ENCODE measurements at regions not wholly inside any gene's neighbourhood (a gene's known extent, or its start where the extent isn't known, plus 50 kb on each side); places are given as distances from the start of the nearest gene placed in this dataset.
"Not testable (repeated sequence)": the region's sequence is repeated elsewhere in the genome, so short reads cannot be mapped to it uniquely, and the experiment has no call there.

DNA sequence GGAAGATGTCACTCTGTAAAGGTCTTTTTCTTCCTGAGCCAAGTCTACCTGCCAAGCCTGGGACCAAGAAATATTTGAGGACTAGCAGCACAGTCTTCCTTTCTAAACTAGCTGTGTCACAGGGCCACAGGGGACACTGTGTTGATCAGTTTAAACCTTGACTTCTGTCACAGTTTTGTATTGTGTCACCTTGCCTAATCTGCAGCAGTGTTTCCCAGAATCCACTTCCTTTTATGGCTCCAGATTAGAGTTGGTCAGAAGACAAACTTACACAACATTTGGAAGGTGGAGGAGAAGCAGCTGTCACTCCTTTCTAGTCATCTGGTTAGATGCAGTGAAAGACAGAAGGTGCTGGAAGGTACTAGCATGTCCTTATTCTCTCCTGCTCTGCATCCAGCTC, 143.1 kb upstream of the BCOR start:
- no peak overlapping the region for H3K4me3 ChIP-seq (ENCODE audit: insufficient read depth, low read depth, low read length)
- H3K9me3 ChIP-seq (ENCODE audit: control insufficient read depth, low read length) = no peaks in the 10 kb centered on the region

DNA sequence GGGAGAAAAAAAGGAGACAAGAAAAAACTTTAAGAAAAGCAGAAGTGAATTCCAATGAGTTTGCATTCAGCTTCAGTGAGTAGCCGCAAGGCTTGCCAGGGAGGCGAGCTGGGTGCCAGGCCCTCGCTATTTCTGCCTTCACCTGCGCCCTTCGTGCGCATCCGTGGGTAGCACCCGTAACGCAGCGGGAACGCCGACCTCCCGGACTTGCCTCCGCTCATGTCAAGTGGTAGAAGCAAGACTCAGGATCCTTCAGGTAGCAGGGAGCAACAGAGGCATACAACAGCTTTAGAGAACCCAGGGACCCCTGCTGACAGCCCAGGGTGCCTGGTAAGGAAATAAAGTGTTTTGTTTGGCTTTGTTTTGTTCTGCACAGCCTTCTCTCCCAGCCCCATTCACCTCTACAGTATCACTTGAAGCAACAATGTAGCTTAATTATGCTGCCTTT, 140.0 kb upstream of the BCOR start:
- Histone ChIP-seq H3K27ac (ENCODE audit: insufficient read depth, low read depth, low read length, poor library complexity, severe bottlenecking) (no peak overlapping the region), H3K9me3 (ENCODE audit: control insufficient read depth, low read length) (no peaks in the 10 kb centered on the region), H3K36me3 (ENCODE audit: control insufficient read depth, insufficient read depth, low read length) (no peaks in the 10 kb centered on the region), H3K27me3 (ENCODE audit: control insufficient read depth, insufficient read depth, low read length, poor library complexity, severe bottlenecking) (no peaks in the 10 kb centered on the region), H3K4me3 (ENCODE audit: insufficient read depth, low read depth, low read length) (no peak overlapping the region), H3K4me1 (ENCODE audit: control insufficient read depth, insufficient read depth, low read length) (no peaks in the 10 kb centered on the region)
- 34 to 42% methylated on average over 14 of the region's 14 CpGs for WGBS, 2 experiments

More for the DNA sequence above, 143.1 kb upstream of the BCOR start:
- Histone ChIP-seq H3K36me3 (ENCODE audit: control insufficient read depth, insufficient read depth, low read length) (no peaks in the 10 kb centered on the region), H3K4me1 (ENCODE audit: control insufficient read depth, insufficient read depth, low read length) (peaks cover 5% of the 10 kb centered on the region), H3K27me3 (ENCODE audit: control insufficient read depth, insufficient read depth, low read length, poor library complexity, severe bottlenecking) (no peaks in the 10 kb centered on the region), H3K27ac (ENCODE audit: insufficient read depth, low read depth, low read length, poor library complexity, severe bottlenecking) (no peak overlapping the region)

DNA sequence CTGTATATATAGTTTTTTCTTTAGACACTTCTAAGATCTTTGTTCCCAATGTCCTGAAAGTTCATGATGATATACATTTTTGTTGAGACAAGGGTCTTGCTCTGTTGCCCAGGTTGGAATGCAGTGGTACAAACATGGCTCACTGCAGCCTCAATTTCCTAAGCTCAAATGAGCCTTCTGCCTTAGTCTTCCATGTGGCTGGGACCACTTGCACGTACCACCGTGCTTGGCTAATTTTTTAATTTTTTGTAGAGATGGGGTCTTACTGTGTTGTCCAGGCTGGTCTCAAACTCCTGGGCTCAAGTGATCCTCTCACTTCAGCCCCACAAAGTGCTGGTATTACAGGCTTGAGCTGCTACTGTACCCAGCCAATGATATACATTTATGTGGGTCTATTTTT, 132.9 kb upstream of the BCOR start:
- 85 to 100% methylated on average over 2 of the region's 2 CpGs for WGBS, 2 experiments
- Histone ChIP-seq H3K4me3 (ENCODE audit: insufficient read depth, low read depth, low read length) (no peak overlapping the region), H3K9me3 (ENCODE audit: control insufficient read depth, low read length) (no peaks in the 10 kb centered on the region), H3K4me1 (ENCODE audit: control insufficient read depth, insufficient read depth, low read length) (no peaks in the 10 kb centered on the region), H3K36me3 (ENCODE audit: control insufficient read depth, insufficient read depth, low read length) (no peaks in the 10 kb centered on the region), H3K27ac (ENCODE audit: insufficient read depth, low read depth, low read length, poor library complexity, severe bottlenecking) (no peak overlapping the region), H3K27me3 (ENCODE audit: control insufficient read depth, insufficient read depth, low read length, poor library complexity, severe bottlenecking) (no peaks in the 10 kb centered on the region)

DNA sequence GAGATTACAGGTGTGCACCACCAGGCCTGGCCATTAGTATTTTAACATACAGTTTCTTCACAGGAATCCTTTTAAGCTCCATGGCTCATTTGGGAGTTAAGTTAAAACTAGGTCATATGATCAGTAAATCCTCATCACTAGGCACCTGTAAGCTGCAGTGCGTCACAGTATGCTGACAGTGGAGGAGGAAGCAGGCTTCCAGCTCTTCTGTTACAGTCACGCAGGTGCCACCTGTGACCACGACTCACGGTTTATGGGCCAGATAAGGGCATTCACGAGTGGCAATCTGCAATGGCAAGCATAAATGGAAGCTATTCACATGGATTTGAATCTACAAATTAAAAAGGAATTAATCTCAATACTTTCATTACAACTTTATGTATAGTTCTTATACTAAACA, 129.4 kb upstream of the BCOR start:
- H3K27me3 ChIP-seq (ENCODE audit: control insufficient read depth, insufficient read depth, low read length, poor library complexity, severe bottlenecking) = no peaks in the 10 kb centered on the region
- H3K4me3 ChIP-seq (ENCODE audit: insufficient read depth, low read depth, low read length) = no peak overlapping the region
- 85 to 91% methylated on average over 5 of the region's 5 CpGs for WGBS, 2 experiments
- H3K27ac ChIP-seq (ENCODE audit: insufficient read depth, low read depth, low read length, poor library complexity, severe bottlenecking) = no peak overlapping the region
- no peaks in the 10 kb centered on the region for H3K36me3 ChIP-seq (ENCODE audit: control insufficient read depth, insufficient read depth, low read length)
- H3K4me1 ChIP-seq (ENCODE audit: control insufficient read depth, insufficient read depth, low read length) = no peaks in the 10 kb centered on the region
- no peaks in the 10 kb centered on the region for H3K9me3 ChIP-seq (ENCODE audit: control insufficient read depth, low read length)

DNA sequence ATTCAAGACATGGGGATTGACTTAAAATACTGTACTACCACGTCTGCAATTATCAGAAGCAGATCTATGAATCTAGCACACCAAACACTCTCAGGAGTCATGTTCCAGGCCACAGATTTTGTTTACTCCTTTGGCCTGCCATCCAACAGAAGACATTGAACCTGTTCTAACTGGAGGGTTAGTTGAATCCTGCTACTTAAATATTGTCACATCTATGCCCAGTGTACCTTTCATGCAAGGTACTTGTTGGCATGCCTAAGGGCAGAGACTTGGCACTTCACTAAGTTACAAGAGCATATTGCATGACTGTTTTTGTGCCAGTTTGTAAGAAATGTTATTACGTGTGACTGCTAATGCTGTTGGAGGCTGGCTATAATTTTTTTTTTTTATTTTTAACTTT, 126.9 kb upstream of the BCOR start:
- no peaks in the 10 kb centered on the region for H3K4me1 ChIP-seq (ENCODE audit: control insufficient read depth, insufficient read depth, low read length)
- 91 to 100% methylated on average over 1 of the region's 2 CpGs for WGBS, 2 experiments
- H3K27ac ChIP-seq (ENCODE audit: insufficient read depth, low read depth, low read length, poor library complexity, severe bottlenecking) = no peak overlapping the region
- H3K36me3 ChIP-seq (ENCODE audit: control insufficient read depth, insufficient read depth, low read length) = no peaks in the 10 kb centered on the region
- H3K27me3 ChIP-seq (ENCODE audit: control insufficient read depth, insufficient read depth, low read length, poor library complexity, severe bottlenecking) = no peaks in the 10 kb centered on the region
- no peak overlapping the region for H3K4me3 ChIP-seq (ENCODE audit: insufficient read depth, low read depth, low read length)
- H3K9me3 ChIP-seq (ENCODE audit: control insufficient read depth, low read length) = no peaks in the 10 kb centered on the region

DNA sequence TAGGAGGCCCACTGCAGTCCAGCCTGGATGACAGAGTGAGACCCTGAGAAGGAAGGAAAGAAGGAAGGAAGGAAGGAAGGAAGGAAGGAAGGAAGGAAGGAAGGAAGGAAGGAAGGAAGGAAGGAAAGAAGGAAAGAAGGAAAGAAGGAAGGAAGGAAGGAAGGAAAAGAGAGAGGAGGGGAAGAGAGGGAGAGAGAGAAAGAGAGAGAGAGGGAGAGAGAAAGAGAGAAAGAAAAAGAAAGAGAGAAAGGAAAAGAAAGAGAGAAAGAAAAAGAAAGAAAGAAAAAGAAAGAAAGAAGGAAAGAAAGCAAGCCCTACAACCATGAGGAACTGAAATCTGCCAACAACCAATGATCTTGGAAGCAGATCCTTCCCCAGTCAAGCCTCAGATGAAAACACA, 124.9 kb upstream of the BCOR start:
- H3K9me3 ChIP-seq (ENCODE audit: control insufficient read depth, low read length); H3K4me1 ChIP-seq (ENCODE audit: control insufficient read depth, insufficient read depth, low read length); H3K27me3 ChIP-seq (ENCODE audit: control insufficient read depth, insufficient read depth, low read length, poor library complexity, severe bottlenecking); H3K4me3 ChIP-seq (ENCODE audit: insufficient read depth, low read depth, low read length); H3K36me3 ChIP-seq (ENCODE audit: control insufficient read depth, insufficient read depth, low read length); H3K27ac ChIP-seq (ENCODE audit: insufficient read depth, low read depth, low read length, poor library complexity, severe bottlenecking): not testable (repeated sequence)

DNA sequence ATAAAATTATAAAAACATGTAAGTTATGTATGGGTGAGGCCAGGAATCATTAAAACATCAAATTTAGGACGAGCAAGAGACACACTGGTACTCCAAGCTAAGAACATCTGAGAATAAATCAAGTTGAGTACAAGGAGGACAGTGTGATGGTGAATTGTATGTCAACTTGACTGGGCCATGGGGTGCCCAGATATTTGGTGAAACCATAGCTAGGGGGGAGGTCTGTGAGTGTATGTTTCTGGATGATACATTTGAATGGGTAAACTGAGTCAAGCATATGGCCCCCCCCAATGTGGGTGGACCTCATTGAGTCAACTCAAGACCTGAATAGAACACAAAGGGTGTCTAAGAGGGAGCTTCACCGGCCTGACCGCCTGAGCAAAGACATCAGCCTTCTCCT, 115.3 kb upstream of the BCOR start:
- no peak overlapping the region for H3K4me3 ChIP-seq (ENCODE audit: insufficient read depth, low read depth, low read length)
- H3K36me3 ChIP-seq (ENCODE audit: control insufficient read depth, insufficient read depth, low read length) = no peaks in the 10 kb centered on the region
- H3K27me3 ChIP-seq (ENCODE audit: control insufficient read depth, insufficient read depth, low read length, poor library complexity, severe bottlenecking) = no peaks in the 10 kb centered on the region
- WGBS, 2 experiments = 94 to 95% methylated on average over 3 of the region's 3 CpGs
- H3K4me1 ChIP-seq (ENCODE audit: control insufficient read depth, insufficient read depth, low read length) = no peaks in the 10 kb centered on the region
- H3K27ac ChIP-seq (ENCODE audit: insufficient read depth, low read depth, low read length, poor library complexity, severe bottlenecking) = no peak overlapping the region
- no peaks in the 10 kb centered on the region for H3K9me3 ChIP-seq (ENCODE audit: control insufficient read depth, low read length)

DNA sequence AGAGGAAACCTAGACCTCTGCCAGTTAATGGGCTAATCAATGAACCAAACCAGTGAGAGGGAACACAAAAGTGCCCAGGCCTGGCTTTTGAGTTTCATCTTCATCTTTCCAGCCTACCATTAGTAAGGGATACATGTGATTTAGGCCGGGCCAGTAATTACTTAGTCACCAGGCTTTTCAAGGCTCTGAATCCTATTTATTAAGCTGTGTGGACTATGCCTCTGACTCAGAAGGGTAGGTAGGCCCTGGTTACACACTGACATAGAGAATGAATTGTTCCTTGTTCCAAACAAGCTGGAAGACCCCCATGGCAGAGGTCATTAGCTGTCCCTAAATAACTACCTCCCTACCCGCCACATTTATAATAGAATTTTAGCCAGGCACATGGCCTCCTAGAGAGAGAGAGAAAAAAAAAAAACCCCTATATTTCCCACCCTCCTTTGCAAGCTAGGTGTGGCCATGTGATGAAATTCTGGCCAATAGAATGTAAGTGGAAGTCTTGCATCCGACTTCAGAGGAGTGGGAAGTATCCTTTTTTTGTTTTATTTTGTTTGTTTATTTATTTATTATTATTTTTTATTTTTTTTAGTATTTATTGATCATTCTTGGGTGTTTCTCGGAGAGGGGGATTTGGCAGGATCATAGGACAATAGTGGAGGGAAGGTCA, 112.3 kb upstream of the BCOR start:
- Histone ChIP-seq H3K27me3 (ENCODE audit: control insufficient read depth, insufficient read depth, low read length, poor library complexity, severe bottlenecking) (no peaks in the 10 kb centered on the region), H3K9me3 (ENCODE audit: control insufficient read depth, low read length) (no peaks in the 10 kb centered on the region)
- 100% methylated on average over 2 of the region's 4 CpGs for WGBS, 2 experiments

DNA sequence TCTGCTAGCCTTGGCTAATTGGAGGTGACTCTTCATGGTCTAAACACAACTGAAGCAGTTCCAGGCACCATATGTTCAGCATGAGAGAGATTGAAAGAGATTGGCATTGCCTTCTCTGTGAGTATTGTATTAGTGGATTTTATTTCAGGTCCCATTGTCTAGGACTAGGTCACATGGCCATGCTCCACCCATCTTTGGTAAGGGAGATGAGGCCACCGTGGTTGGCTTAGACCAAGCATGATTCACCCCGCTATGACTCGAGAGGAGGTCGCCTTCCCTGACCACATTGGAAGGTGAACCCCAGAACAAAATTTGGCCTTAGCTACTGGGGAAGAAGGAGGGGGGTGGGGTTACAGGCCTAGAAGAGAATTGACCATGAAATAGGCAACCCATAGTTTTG, 109.9 kb upstream of the BCOR start:
- H3K36me3 ChIP-seq (ENCODE audit: control insufficient read depth, insufficient read depth, low read length) = no peaks in the 10 kb centered on the region
- WGBS, 2 experiments = 81 to 99% methylated on average over 4 of the region's 4 CpGs
- H3K4me3 ChIP-seq (ENCODE audit: insufficient read depth, low read depth, low read length) = no peak overlapping the region

More for the DNA sequence above, 112.3 kb upstream of the BCOR start:
- no peak overlapping the region for H3K4me3 ChIP-seq (ENCODE audit: insufficient read depth, low read depth, low read length)
- H3K27ac ChIP-seq (ENCODE audit: insufficient read depth, low read depth, low read length, poor library complexity, severe bottlenecking) = no peak overlapping the region
- H3K36me3 ChIP-seq (ENCODE audit: control insufficient read depth, insufficient read depth, low read length) = no peaks in the 10 kb centered on the region
- no peaks in the 10 kb centered on the region for H3K4me1 ChIP-seq (ENCODE audit: control insufficient read depth, insufficient read depth, low read length)

DNA sequence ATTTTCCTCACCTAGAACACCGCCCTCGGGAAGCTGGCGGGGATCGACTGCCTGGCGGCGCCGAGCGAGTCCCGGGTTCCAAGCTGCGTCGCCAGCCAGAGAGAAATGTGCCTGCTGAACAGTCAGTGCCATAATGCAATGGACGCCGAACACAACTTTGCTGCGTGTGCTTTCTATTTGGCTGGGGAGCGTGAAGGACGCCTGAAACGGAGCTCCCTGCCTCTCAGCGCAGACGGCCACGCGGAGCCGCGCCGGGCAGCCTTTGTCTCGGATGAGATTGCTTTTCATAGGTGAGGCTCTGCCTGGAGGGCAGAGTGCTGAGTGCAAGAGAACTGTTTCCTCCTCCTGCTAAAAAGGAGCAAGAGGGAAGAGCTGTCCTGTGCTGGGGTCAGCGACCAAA, 107.7 kb upstream of the BCOR start:
- Histone ChIP-seq H3K36me3 (ENCODE audit: control insufficient read depth, insufficient read depth, low read length) (no peaks in the 10 kb centered on the region), H3K27me3 (ENCODE audit: control insufficient read depth, insufficient read depth, low read length, poor library complexity, severe bottlenecking) (no peaks in the 10 kb centered on the region), H3K9me3 (ENCODE audit: control insufficient read depth, low read length) (no peaks in the 10 kb centered on the region), H3K27ac (ENCODE audit: insufficient read depth, low read depth, low read length, poor library complexity, severe bottlenecking) (no peak overlapping the region), H3K4me1 (ENCODE audit: control insufficient read depth, insufficient read depth, low read length) (no peaks in the 10 kb centered on the region), H3K4me3 (ENCODE audit: insufficient read depth, low read depth, low read length) (no peak overlapping the region)
- 90 to 92% methylated on average over 26 of the region's 26 CpGs for WGBS, 2 experiments

More for the DNA sequence above, 109.9 kb upstream of the BCOR start:
- Histone ChIP-seq H3K4me1 (ENCODE audit: control insufficient read depth, insufficient read depth, low read length) (no peaks in the 10 kb centered on the region), H3K27ac (ENCODE audit: insufficient read depth, low read depth, low read length, poor library complexity, severe bottlenecking) (no peak overlapping the region), H3K27me3 (ENCODE audit: control insufficient read depth, insufficient read depth, low read length, poor library complexity, severe bottlenecking) (no peaks in the 10 kb centered on the region), H3K9me3 (ENCODE audit: control insufficient read depth, low read length) (no peaks in the 10 kb centered on the region)

DNA sequence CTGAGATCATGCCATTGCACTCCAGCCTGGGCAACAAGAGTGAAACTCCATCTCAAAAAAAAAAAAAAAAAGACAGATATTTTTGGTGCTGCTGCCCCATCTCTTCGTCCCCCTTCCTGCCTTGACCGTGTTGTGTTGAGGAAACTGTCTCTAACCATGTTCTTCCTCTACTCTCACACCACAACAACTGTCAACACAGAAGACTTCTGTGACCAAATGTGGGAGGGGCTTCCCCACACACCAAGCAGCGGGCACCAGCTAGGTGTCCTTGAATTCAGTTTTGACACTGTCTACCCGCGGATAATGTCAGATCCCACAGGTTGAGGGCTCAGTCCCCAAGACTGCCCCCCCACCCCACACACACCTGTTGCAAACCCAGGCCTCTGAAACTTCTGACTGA, 104.7 kb upstream of the BCOR start:
- no peaks in the 10 kb centered on the region for H3K27me3 ChIP-seq (ENCODE audit: control insufficient read depth, insufficient read depth, low read length, poor library complexity, severe bottlenecking)
- WGBS, 2 experiments = 87 to 97% methylated on average over 4 to 5 of the region's 5 CpGs
- H3K36me3 ChIP-seq (ENCODE audit: control insufficient read depth, insufficient read depth, low read length) = no peaks in the 10 kb centered on the region
- no peaks in the 10 kb centered on the region for H3K9me3 ChIP-seq (ENCODE audit: control insufficient read depth, low read length)
- H3K4me1 ChIP-seq (ENCODE audit: control insufficient read depth, insufficient read depth, low read length) = no peaks in the 10 kb centered on the region
- H3K27ac ChIP-seq (ENCODE audit: insufficient read depth, low read depth, low read length, poor library complexity, severe bottlenecking) = no peak overlapping the region
- H3K4me3 ChIP-seq (ENCODE audit: insufficient read depth, low read depth, low read length) = no peak overlapping the region
